LNCaP clone FGC (cell line): ENCODE measurements at regions not wholly inside any gene's neighbourhood (a gene's known extent, or its start where the extent isn't known, plus 50 kb on each side); places are given as distances from the start of the nearest gene placed in this dataset.
"Not testable (repeated sequence)": the region's sequence is repeated elsewhere in the genome, so short reads cannot be mapped to it uniquely, and the experiment has no call there.

Experiments
- DNase-seq: peaks from one replicate; pipeline ENCODE4 v3.0.0-alpha.2; 2011; ENCODE audit warnings: low read depth
- H3K4me3 ChIP-seq: 2 replicates; pipeline ENCODE4 v1.5.1; 2011; ENCODE audit warnings: mild to moderate bottlenecking, low read depth, low read length, control low read depth
- TF ChIP-seq, protein P1 (sequence below): IDR thresholded peaks from 2 replicates; pipeline ENCODE4 v1.5.1; 2012; ENCODE audit warnings: mild to moderate bottlenecking; ENCODE audit not compliant: control insufficient read depth, insufficient read depth; ENCODE audit errors: extremely low read depth

DNA sequence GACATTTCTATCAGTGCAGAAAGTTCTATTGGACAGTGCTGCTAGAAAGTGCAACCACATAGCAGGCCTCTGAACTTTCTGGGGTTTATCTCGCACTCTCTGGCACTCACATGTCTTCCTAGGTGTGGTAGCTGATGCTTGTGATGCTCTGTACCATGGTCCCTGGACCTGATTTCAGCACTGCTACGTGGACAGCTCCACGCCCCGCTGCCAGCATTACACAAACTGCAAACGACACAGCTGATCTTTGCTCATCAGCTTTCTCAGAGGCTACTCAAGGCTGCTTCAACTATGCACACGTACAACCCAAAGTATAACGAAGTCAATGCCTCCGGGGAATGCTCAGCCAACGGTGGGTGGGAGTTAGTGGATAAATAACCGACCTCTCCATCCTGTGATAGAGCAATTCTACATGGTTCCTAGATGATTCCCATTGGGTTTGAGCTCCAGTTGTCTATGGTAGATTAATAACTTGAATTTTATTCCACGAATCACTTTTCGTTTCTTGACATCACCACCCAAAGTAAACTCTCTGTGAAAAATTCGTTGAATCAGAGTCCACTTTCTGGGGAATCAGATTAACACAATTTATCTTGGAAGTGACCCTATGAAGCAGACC lies 302.5 kb downstream of the ACTR3B start:
- TF ChIP-seq, protein P1, sequence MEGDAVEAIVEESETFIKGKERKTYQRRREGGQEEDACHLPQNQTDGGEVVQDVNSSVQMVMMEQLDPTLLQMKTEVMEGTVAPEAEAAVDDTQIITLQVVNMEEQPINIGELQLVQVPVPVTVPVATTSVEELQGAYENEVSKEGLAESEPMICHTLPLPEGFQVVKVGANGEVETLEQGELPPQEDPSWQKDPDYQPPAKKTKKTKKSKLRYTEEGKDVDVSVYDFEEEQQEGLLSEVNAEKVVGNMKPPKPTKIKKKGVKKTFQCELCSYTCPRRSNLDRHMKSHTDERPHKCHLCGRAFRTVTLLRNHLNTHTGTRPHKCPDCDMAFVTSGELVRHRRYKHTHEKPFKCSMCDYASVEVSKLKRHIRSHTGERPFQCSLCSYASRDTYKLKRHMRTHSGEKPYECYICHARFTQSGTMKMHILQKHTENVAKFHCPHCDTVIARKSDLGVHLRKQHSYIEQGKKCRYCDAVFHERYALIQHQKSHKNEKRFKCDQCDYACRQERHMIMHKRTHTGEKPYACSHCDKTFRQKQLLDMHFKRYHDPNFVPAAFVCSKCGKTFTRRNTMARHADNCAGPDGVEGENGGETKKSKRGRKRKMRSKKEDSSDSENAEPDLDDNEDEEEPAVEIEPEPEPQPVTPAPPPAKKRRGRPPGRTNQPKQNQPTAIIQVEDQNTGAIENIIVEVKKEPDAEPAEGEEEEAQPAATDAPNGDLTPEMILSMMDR, result no peak
- no peak overlapping the region for H3K4me3 ChIP-seq
- peak; percentile 6 for DNase-seq

DNA sequence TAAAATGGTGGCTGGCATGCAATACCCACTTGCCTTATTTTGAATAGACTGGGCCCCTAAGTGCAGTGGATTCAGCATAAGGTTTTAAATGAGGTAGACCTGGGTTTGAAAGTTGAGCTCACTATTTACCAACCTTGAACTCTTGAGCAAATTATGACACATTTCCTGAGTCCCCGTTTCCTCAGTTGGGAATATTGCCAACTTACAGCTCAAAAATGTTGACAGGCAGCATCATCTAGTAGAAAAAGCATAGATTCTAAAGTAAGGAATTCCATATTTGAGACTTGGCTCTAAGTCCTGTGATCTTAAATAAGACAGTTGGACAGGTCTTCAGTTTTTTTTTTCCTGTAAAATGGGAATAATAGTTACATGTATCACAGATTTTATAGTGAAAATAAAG lies 305.5 kb downstream of the ACTR3B start:
- TF ChIP-seq, protein P1, result no peak
- H3K4me3 ChIP-seq, result no peak overlapping the region
- no peak for DNase-seq

DNA sequence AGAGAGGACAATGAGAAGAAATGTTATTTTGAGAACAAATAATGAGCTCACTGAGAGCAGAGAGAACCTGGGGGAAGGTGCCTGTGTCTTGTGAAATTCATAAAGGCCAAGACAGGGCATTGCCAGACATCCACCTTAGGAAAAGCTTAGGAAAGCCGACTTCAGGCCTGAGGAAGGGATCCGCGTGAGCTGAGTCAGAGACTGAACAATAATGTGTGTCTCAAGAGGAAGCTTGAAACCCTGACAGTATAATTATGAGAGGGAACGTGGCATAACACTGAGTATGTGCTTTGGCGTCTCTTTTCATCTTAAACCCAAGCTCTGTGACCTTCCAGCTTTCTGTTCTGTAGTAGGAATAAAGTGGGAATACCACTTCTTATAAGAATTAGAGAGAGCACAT lies 307.2 kb downstream of the ACTR3B start:
- TF ChIP-seq, protein P1, result no peak
- no peak overlapping the region for H3K4me3 ChIP-seq
- DNase-seq, result no peak

DNA sequence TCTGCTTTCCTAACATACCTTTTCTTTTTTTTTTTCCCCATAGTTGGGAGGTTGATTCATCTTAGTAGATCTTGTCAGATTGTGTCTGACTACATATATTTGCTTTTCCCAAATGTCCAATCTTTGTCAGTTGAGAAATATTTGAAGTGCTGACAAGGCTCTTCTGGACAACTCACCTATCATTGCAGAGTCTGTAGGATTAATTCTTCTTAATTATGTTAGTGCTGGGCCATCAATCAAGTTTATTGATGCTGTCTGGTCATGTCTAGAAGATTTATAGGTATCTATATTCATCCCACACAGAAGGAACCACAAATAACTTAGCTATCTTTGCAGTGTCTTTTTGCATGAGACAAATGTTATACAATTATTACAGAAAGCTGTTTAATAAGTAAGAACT lies 310.6 kb downstream of the ACTR3B start:
- TF ChIP-seq, protein P1, result no peak
- H3K4me3 ChIP-seq, result no peak overlapping the region
- no peak for DNase-seq

DNA sequence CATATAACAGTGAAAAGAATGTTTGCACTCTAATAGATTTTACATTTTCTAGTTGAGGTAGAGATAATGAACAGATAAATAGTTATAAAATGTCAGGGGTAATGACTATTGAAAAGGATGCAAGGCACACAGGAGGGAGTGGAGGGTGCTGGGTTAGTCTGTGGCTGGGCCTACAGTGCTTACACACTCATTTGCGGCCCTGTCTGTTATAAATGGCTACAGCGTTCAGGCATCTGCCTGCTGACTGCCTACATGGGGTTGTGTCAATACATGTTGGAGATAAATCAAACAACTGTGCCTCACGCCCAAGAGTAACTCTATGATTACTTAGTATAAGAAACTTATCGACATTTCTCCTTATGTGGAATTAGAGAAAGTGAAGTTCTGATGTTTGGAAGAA lies 313.3 kb downstream of the ACTR3B start:
- TF ChIP-seq, protein P1, result no peak
- H3K4me3 ChIP-seq, result no peak overlapping the region
- no peak for DNase-seq

DNA sequence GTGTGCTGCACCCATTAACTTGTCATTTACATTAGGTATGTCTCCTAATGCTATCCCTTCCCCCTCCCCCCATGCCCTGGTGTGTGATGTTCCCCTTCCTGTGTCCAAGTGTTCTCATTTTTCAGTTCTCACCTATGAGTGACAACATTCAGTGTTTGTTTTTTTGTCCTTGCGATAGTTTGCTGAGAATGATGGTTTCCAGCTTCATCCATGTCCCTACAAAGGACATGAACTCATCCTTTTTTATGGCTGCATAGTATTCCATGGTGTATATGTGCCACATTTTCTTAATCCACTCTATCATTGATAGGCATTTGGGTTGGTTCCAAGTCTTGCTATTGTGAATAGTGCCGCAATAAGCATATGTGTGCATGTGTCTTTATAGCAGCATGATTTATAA lies 316.7 kb downstream of the ACTR3B start:
- H3K4me3 ChIP-seq, DNase-seq: not testable (repeated sequence)

DNA sequence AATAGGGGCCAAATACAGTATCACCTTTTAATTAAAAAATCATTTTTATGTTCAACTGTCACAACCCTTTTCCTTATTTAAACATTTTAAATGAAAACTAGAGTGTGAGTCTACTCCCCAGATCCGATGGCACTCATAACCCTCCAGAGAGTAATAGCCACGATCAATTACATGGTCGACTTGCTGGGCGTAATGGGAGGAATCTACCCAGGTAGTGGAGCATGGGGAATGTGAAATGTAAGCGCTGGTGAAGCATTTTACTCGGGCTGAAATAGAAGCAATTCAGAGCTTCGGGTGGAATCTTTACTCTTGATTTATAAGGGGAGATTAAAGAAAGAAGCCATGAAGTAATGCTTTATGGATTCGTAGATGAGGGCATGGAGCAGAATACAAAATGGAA lies 321.9 kb downstream of the ACTR3B start:
- DNase-seq, result no peak
- H3K4me3 ChIP-seq, result no peak overlapping the region
- TF ChIP-seq, protein P1, result no peak
